KMS-11 (cell line): ENCODE measurements at regions not wholly inside any gene's neighbourhood (a gene's known extent, or its start where the extent isn't known, plus 50 kb on each side); places are given as distances from the start of the nearest gene placed in this dataset.

Experiments
- H2AFZ ChIP-seq: fragments of 200-600 bp; sonication (generic); 2 replicates; pipeline ENCODE4 v1.6.1; 2016; ENCODE audit warnings: antibody characterized with exemption, mixed run types, low read depth
- H3K27ac ChIP-seq: fragments of 200-600 bp; sonication (generic); 2 replicates; pipeline ENCODE4 v1.6.1; 2016; ENCODE audit warnings: mild to moderate bottlenecking, mixed run types
- H3K27me3 ChIP-seq: fragments of 200-600 bp; sonication (generic); 2 replicates; pipeline ENCODE4 v1.6.1; 2017; ENCODE audit warnings: mild to moderate bottlenecking, low read depth, mixed run types, moderate library complexity; ENCODE audit not compliant: insufficient read depth
- H3K36me3 ChIP-seq: fragments of 200-600 bp; sonication (generic); 2 replicates; pipeline ENCODE4 v1.6.1; 2017; ENCODE audit warnings: mild to moderate bottlenecking, mixed run types; ENCODE audit not compliant: insufficient read depth
- H3K4me1 ChIP-seq: fragments of 200-600 bp; sonication (generic); 2 replicates; pipeline ENCODE4 v1.6.1; 2016; ENCODE audit warnings: mild to moderate bottlenecking, low read depth, mixed run types; ENCODE audit not compliant: poor library complexity, severe bottlenecking
- H3K4me2 ChIP-seq: fragments of 200-600 bp; sonication (generic); 2 replicates; pipeline ENCODE4 v1.7.0; 2016; ENCODE audit warnings: mild to moderate bottlenecking, mixed run types
- H3K4me3 ChIP-seq: fragments of 200-600 bp; sonication (generic); IDR thresholded peaks from 2 replicates; pipeline ENCODE4 v1.6.1; 2017; ENCODE audit warnings: low read depth, low read length, mixed read lengths; ENCODE audit not compliant: insufficient read depth
- H3K79me2 ChIP-seq: fragments of 200-600 bp; sonication (generic); 2 replicates; pipeline ENCODE4 v1.6.1; 2016; ENCODE audit warnings: low read depth, mixed run types; ENCODE audit not compliant: insufficient read depth
- H3K9ac ChIP-seq: fragments of 200-600 bp; sonication (generic); 2 replicates; pipeline ENCODE4 v1.6.1; 2016; ENCODE audit warnings: mild to moderate bottlenecking, mixed run types
- H4K20me1 ChIP-seq: fragments of 200-600 bp; sonication (generic); 2 replicates; pipeline ENCODE4 v1.6.1; 2016; ENCODE audit warnings: mild to moderate bottlenecking, mixed run types; ENCODE audit not compliant: insufficient read depth
- CTCF ChIP-seq: fragments of 200-600 bp; sonication (generic); conservative IDR thresholded peaks from 2 replicates; pipeline ENCODE4 v1.6.1; 2017; ENCODE audit warnings: low read depth, mild to moderate bottlenecking, antibody characterized with exemption, low read length, moderate library complexity, mixed read lengths

- H3K27me3 ChIP-seq = no peaks in the 10 kb centered on the region
- no peak overlapping the region for H3K4me3 ChIP-seq
- no peak overlapping the region for H3K4me2 ChIP-seq
- no peaks in the 10 kb centered on the region for H3K79me2 ChIP-seq
- H2AFZ ChIP-seq = no peak overlapping the region
- H4K20me1 ChIP-seq = no peaks in the 10 kb centered on the region
- H3K27ac ChIP-seq = no peak overlapping the region
- no peaks in the 10 kb centered on the region for H3K36me3 ChIP-seq
- H3K9ac ChIP-seq = no peak overlapping the region
- no peaks in the 10 kb centered on the region for H3K4me1 ChIP-seq
- no peak for TF ChIP-seq CTCF
These were observed 281.4 kb upstream of the TLE3 start for GRCh38 chr15:70379134-70379533.

GRCh38 chr15:70378126-70379031, 280.7 kb upstream of the TLE3 start:
- no peak overlapping the region for H3K9ac ChIP-seq
- no peaks in the 10 kb centered on the region for H3K27me3 ChIP-seq
- TF ChIP-seq CTCF = no peak
- H3K27ac ChIP-seq = no peak overlapping the region
- no peaks in the 10 kb centered on the region for H3K36me3 ChIP-seq
- no peaks in the 10 kb centered on the region for H4K20me1 ChIP-seq
- H3K4me2 ChIP-seq = no peak overlapping the region
- H3K79me2 ChIP-seq = no peaks in the 10 kb centered on the region
- H3K4me1 ChIP-seq = no peaks in the 10 kb centered on the region
- H3K4me3 ChIP-seq = no peak overlapping the region
- H2AFZ ChIP-seq = no peak overlapping the region

- H3K9ac ChIP-seq = no peak overlapping the region
- no peaks in the 10 kb centered on the region for H4K20me1 ChIP-seq
- H3K4me2 ChIP-seq = no peak overlapping the region
- H3K36me3 ChIP-seq = no peaks in the 10 kb centered on the region
- TF ChIP-seq CTCF = no peak
- H3K4me3 ChIP-seq = no peak overlapping the region
- H3K27ac ChIP-seq = no peak overlapping the region
- H3K79me2 ChIP-seq = no peaks in the 10 kb centered on the region
- H3K27me3 ChIP-seq = no peaks in the 10 kb centered on the region
- no peaks in the 10 kb centered on the region for H3K4me1 ChIP-seq
- H2AFZ ChIP-seq = no peak overlapping the region
These were observed 279.4 kb upstream of the TLE3 start for GRCh38 chr15:70376929-70377691.

- Histone ChIP-seq H3K4me3 (no peak overlapping the region), H3K79me2 (no peaks in the 10 kb centered on the region), H3K27ac (no peak overlapping the region), H2AFZ (no peak overlapping the region), H3K36me3 (no peaks in the 10 kb centered on the region), H3K4me1 (no peaks in the 10 kb centered on the region), H3K27me3 (no peaks in the 10 kb centered on the region), H3K9ac (no peak overlapping the region), H3K4me2 (no peak overlapping the region), H4K20me1 (no peaks in the 10 kb centered on the region)
- TF ChIP-seq CTCF = no peak
These were observed 278.6 kb upstream of the TLE3 start for GRCh38 chr15:70376031-70376928.
